22Rv1 (cell line): ENCODE measurements at regions not wholly inside any gene's neighbourhood (a gene's known extent, or its start where the extent isn't known, plus 50 kb on each side); places are given as distances from the start of the nearest gene placed in this dataset.

Experiments used
- CTCF ChIP-seq: fragments of 450-650 bp; IDR thresholded peaks from 2 replicates; pipeline ENCODE4 v1.5.1; 2017; ENCODE audit warnings: mild to moderate bottlenecking
- ZFX ChIP-seq: fragments of 450-650 bp; IDR thresholded peaks from 2 replicates; pipeline ENCODE4 v1.6.1; 2017; ENCODE audit warnings: antibody characterized with exemption, borderline replicate concordance

GRCh38 chr12:91478500-91478899 lies 295.9 kb upstream of the DCN start:
- TF ChIP-seq CTCF (no peak), ZFX (no peak)
